ENCODE measurements at regions not wholly inside any gene's neighbourhood (a gene's known extent, or its start where the extent isn't known, plus 50 kb on each side); places are given as distances from the start of the nearest gene placed in this dataset.

DNA sequence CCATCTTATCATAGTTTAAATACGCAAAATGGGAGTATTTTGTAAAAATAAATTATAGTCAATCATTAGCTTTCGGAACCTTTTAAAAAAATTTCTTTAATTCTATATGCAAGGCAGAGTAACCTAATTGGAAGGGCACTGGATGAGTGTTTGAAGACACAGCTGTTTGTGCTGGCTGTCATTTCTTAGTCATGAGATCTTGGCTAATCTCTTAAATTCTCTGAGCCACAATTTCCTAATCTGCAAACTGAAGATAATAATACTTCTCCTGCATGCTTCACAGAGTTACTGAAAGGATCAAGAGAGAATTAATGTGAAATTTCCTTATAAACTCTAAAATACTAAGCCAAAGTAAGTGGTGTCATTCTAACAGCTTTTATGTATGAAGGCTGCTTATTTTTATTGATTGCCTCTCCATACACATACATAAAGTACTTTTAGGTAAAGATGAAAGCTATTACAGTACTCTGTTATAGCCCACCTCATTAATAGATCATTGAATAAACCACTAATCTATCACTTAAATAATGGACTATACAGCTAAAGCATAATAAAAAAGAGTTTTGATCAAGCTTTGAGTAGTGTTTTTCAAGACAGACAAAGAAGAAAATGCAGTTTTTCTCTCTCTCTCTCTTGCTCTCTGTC lies 383.7 kb upstream of the IRAK1BP1 start:
- no peak for TF ChIP-seq POLR2AphosphoS5 (IDR thresholded peaks at IDR 0.05; ENCODE audit: low read depth)
- TF ChIP-seq, protein P1, sequence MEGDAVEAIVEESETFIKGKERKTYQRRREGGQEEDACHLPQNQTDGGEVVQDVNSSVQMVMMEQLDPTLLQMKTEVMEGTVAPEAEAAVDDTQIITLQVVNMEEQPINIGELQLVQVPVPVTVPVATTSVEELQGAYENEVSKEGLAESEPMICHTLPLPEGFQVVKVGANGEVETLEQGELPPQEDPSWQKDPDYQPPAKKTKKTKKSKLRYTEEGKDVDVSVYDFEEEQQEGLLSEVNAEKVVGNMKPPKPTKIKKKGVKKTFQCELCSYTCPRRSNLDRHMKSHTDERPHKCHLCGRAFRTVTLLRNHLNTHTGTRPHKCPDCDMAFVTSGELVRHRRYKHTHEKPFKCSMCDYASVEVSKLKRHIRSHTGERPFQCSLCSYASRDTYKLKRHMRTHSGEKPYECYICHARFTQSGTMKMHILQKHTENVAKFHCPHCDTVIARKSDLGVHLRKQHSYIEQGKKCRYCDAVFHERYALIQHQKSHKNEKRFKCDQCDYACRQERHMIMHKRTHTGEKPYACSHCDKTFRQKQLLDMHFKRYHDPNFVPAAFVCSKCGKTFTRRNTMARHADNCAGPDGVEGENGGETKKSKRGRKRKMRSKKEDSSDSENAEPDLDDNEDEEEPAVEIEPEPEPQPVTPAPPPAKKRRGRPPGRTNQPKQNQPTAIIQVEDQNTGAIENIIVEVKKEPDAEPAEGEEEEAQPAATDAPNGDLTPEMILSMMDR (conservative IDR thresholded peaks at IDR 0.05; ENCODE audit: low read depth in 2 of 2): no peak
- no peak for TF ChIP-seq EZH2phosphoT487 (IDR thresholded peaks at IDR 0.05; ENCODE audit: unreplicated experiment)
- no peak for TF ChIP-seq EZH2 (IDR thresholded peaks at IDR 0.05; ENCODE audit: low read depth, unreplicated experiment)
- TF ChIP-seq, protein P2, sequence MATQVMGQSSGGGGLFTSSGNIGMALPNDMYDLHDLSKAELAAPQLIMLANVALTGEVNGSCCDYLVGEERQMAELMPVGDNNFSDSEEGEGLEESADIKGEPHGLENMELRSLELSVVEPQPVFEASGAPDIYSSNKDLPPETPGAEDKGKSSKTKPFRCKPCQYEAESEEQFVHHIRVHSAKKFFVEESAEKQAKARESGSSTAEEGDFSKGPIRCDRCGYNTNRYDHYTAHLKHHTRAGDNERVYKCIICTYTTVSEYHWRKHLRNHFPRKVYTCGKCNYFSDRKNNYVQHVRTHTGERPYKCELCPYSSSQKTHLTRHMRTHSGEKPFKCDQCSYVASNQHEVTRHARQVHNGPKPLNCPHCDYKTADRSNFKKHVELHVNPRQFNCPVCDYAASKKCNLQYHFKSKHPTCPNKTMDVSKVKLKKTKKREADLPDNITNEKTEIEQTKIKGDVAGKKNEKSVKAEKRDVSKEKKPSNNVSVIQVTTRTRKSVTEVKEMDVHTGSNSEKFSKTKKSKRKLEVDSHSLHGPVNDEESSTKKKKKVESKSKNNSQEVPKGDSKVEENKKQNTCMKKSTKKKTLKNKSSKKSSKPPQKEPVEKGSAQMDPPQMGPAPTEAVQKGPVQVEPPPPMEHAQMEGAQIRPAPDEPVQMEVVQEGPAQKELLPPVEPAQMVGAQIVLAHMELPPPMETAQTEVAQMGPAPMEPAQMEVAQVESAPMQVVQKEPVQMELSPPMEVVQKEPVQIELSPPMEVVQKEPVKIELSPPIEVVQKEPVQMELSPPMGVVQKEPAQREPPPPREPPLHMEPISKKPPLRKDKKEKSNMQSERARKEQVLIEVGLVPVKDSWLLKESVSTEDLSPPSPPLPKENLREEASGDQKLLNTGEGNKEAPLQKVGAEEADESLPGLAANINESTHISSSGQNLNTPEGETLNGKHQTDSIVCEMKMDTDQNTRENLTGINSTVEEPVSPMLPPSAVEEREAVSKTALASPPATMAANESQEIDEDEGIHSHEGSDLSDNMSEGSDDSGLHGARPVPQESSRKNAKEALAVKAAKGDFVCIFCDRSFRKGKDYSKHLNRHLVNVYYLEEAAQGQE (IDR thresholded peaks at IDR 0.05; ENCODE audit: unreplicated experiment): no peak
- TF ChIP-seq, protein P3, sequence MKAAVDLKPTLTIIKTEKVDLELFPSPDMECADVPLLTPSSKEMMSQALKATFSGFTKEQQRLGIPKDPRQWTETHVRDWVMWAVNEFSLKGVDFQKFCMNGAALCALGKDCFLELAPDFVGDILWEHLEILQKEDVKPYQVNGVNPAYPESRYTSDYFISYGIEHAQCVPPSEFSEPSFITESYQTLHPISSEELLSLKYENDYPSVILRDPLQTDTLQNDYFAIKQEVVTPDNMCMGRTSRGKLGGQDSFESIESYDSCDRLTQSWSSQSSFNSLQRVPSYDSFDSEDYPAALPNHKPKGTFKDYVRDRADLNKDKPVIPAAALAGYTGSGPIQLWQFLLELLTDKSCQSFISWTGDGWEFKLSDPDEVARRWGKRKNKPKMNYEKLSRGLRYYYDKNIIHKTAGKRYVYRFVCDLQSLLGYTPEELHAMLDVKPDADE (IDR thresholded peaks at IDR 0.05): no peak
- no peak for TF ChIP-seq CREB1 (CRISPR knock-in tag; IDR thresholded peaks at IDR 0.05; ENCODE audit: low read depth)
- TF ChIP-seq NANOG (IDR thresholded peaks at IDR 0.05; ENCODE audit: borderline replicate concordance): no peak
- no peak for TF ChIP-seq STAT1 (IDR thresholded peaks at IDR 0.05; ENCODE audit: unreplicated experiment)
- no peak for TF ChIP-seq ZNF331 (CRISPR knock-in tag; IDR thresholded peaks at IDR 0.05; ENCODE audit: low read depth)
- no peak for TF ChIP-seq ZNF114 (CRISPR knock-in tag; IDR thresholded peaks at IDR 0.05)
- no peak for TF ChIP-seq JUNB (IDR thresholded peaks at IDR 0.05; ENCODE audit: unreplicated experiment)
- TF ChIP-seq, protein P4, sequence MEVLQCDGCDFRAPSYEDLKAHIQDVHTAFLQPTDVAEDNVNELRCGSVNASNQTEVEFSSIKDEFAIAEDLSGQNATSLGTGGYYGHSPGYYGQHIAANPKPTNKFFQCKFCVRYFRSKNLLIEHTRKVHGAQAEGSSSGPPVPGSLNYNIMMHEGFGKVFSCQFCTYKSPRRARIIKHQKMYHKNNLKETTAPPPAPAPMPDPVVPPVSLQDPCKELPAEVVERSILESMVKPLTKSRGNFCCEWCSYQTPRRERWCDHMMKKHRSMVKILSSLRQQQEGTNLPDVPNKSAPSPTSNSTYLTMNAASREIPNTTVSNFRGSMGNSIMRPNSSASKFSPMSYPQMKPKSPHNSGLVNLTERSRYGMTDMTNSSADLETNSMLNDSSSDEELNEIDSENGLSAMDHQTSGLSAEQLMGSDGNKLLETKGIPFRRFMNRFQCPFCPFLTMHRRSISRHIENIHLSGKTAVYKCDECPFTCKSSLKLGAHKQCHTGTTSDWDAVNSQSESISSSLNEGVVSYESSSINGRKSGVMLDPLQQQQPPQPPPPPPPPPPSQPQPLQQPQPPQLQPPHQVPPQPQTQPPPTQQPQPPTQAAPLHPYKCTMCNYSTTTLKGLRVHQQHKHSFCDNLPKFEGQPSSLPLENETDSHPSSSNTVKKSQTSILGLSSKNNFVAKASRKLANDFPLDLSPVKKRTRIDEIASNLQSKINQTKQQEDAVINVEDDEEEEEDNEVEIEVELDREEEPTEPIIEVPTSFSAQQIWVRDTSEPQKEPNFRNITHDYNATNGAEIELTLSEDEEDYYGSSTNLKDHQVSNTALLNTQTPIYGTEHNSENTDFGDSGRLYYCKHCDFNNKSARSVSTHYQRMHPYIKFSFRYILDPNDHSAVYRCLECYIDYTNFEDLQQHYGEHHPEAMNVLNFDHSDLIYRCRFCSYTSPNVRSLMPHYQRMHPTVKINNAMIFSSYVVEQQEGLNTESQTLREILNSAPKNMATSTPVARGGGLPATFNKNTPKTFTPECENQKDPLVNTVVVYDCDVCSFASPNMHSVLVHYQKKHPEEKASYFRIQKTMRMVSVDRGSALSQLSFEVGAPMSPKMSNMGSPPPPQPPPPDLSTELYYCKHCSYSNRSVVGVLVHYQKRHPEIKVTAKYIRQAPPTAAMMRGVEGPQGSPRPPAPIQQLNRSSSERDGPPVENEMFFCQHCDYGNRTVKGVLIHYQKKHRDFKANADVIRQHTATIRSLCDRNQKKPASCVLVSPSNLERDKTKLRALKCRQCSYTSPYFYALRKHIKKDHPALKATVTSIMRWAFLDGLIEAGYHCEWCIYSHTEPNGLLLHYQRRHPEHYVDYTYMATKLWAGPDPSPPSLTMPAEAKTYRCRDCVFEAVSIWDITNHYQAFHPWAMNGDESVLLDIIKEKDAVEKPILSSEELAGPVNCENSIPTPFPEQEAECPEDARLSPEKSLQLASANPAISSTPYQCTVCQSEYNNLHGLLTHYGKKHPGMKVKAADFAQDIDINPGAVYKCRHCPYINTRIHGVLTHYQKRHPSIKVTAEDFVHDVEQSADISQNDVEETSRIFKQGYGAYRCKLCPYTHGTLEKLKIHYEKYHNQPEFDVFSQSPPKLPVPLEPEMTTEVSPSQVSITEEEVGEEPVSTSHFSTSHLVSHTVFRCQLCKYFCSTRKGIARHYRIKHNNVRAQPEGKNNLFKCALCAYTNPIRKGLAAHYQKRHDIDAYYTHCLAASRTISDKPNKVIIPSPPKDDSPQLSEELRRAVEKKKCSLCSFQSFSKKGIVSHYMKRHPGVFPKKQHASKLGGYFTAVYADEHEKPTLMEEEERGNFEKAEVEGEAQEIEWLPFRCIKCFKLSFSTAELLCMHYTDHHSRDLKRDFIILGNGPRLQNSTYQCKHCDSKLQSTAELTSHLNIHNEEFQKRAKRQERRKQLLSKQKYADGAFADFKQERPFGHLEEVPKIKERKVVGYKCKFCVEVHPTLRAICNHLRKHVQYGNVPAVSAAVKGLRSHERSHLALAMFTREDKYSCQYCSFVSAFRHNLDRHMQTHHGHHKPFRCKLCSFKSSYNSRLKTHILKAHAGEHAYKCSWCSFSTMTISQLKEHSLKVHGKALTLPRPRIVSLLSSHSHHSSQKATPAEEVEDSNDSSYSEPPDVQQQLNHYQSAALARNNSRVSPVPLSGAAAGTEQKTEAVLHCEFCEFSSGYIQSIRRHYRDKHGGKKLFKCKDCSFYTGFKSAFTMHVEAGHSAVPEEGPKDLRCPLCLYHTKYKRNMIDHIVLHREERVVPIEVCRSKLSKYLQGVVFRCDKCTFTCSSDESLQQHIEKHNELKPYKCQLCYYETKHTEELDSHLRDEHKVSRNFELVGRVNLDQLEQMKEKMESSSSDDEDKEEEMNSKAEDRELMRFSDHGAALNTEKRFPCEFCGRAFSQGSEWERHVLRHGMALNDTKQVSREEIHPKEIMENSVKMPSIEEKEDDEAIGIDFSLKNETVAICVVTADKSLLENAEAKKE (CRISPR knock-in tag; IDR thresholded peaks at IDR 0.05): no peak

Data from GM23338 (cell line).